Activated gamma-delta T cell (primary cell): ENCODE measurements at regions not wholly inside any gene's neighbourhood (a gene's known extent, or its start where the extent isn't known, plus 50 kb on each side); places are given as distances from the start of the nearest gene placed in this dataset.
"Not testable (repeated sequence)": the region's sequence is repeated elsewhere in the genome, so short reads cannot be mapped to it uniquely, and the experiment has no call there.

Experiments used
- DNase-seq: peaks from one replicate; lab custom pipeline; 2025; lab: John Stamatoyannopoulos, UW

GRCh38 chr4:17010426-17011087 is 112.1 kb upstream of the LDB2 start:
- no peak for DNase-seq

GRCh38 chr4:17009871-17010367 is 111.5 kb upstream of the LDB2 start:
- no peak for DNase-seq

- no peak for DNase-seq
Measured at GRCh38 chr4:17008834-17009345, 110.4 kb upstream of the LDB2 start.

- DNase-seq: not testable (repeated sequence)
Measured at GRCh38 chr4:17003606-17004392, 105.4 kb upstream of the LDB2 start.

- no peak for DNase-seq
Measured at GRCh38 chr4:16995451-16995850, 97.0 kb upstream of the LDB2 start.

GRCh38 chr4:16993956-16994840 is 95.8 kb upstream of the LDB2 start:
- DNase-seq: no peak

GRCh38 chr4:16992566-16993225 is 94.3 kb upstream of the LDB2 start:
- DNase-seq: no peak

GRCh38 chr4:16991450-16991849 is 93.0 kb upstream of the LDB2 start:
- DNase-seq: no peak

- no peak for DNase-seq
Measured at GRCh38 chr4:16989371-16989770, 90.9 kb upstream of the LDB2 start.

GRCh38 chr4:16988814-16989213 is 90.4 kb upstream of the LDB2 start:
- DNase-seq: no peak

- no peak for DNase-seq
Measured at GRCh38 chr4:16977081-16977480, 78.6 kb upstream of the LDB2 start.

- DNase-seq: no peak
Measured at GRCh38 chr4:16969696-16970135, 71.3 kb upstream of the LDB2 start.

GRCh38 chr4:16967722-16968121 is 69.3 kb upstream of the LDB2 start:
- DNase-seq: no peak

- no peak for DNase-seq
Measured at GRCh38 chr4:16959305-16959704, 60.9 kb upstream of the LDB2 start.

GRCh38 chr4:16952896-16953630 is 54.6 kb upstream of the LDB2 start:
- no peak for DNase-seq

- DNase-seq: no peak
Measured at GRCh38 chr4:16952462-16952871, 54.0 kb upstream of the LDB2 start.
